AG09319 (cell line): ENCODE measurements at regions not wholly inside any gene's neighbourhood (a gene's known extent, or its start where the extent isn't known, plus 50 kb on each side); places are given as distances from the start of the nearest gene placed in this dataset.

ENCODE experiments used
- DNase-seq: peaks from one replicate; pipeline ENCODE4 v3.0.0-alpha.2; 2010; ENCODE audit warnings: low read depth; ENCODE audit errors: extremely low read depth
- TF ChIP-seq, protein P1 (sequence below): IDR thresholded peaks from 2 replicates; pipeline ENCODE4 v1.5.1; 2011; ENCODE audit warnings: low read depth, mild to moderate bottlenecking, inconsistent platforms, low read length, moderate library complexity

- TF ChIP-seq, protein P1, sequence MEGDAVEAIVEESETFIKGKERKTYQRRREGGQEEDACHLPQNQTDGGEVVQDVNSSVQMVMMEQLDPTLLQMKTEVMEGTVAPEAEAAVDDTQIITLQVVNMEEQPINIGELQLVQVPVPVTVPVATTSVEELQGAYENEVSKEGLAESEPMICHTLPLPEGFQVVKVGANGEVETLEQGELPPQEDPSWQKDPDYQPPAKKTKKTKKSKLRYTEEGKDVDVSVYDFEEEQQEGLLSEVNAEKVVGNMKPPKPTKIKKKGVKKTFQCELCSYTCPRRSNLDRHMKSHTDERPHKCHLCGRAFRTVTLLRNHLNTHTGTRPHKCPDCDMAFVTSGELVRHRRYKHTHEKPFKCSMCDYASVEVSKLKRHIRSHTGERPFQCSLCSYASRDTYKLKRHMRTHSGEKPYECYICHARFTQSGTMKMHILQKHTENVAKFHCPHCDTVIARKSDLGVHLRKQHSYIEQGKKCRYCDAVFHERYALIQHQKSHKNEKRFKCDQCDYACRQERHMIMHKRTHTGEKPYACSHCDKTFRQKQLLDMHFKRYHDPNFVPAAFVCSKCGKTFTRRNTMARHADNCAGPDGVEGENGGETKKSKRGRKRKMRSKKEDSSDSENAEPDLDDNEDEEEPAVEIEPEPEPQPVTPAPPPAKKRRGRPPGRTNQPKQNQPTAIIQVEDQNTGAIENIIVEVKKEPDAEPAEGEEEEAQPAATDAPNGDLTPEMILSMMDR = no peak
- no peak for DNase-seq
These were observed 494.3 kb downstream of the SPRY1 start for GRCh38 chr4:123890889-123891288.

- TF ChIP-seq, protein P1 = no peak
- DNase-seq = no peak
These were observed 495.3 kb downstream of the SPRY1 start for GRCh38 chr4:123891881-123892280.

- DNase-seq = no peak
These were observed 495.9 kb downstream of the SPRY1 start for GRCh38 chr4:123892368-123892976.

DNA sequence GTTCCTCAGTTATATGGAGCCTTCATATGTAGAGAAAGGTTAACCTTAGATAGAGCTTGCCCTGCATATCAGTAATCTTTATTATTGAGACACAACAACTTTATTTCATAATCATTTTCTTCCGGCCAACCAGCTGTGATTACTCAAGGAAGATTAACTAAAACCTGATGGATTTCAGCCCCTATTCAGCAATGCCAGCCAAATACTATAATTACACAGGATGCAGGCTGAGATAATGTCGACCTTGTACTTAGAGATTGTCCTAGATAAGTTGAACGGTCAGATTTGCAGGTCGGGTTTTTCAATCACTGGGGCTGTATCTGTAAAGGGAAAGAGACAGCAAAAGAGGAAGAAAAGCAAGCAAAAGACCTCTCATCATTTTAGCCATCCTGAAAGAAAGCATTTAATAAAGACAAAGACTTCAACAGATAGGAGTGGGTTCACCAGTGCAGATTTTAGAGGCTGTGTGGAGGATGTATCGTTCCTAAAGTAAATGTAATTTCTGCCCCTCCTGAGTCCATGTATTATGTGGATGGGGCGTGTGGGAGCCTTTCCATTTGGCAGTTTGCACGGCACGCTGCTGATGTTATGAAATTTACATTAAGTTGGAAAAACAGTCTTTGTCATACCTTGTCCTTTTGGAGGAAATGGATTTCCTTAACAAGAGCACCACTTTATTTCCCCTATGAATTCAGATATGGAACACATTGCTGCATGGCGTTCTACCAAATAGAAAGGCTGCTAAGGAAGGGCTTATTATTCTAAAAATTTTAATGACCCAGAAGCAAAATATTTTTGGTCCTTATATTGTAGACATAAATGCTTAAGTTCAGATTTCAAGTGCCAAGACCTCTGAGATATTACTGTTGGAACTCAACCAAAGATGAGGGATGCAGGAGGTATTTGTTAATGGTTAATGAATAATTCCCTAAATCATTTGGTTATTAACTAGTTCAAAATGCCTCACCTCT lies 496.7 kb downstream of the SPRY1 start:
- DNase-seq = peak; percentile 40
- TF ChIP-seq, protein P1 = no peak

More at GRCh38 chr4:123892368-123892976, 495.9 kb downstream of the SPRY1 start:
- TF ChIP-seq, protein P1 = no peak

- DNase-seq = no peak
- TF ChIP-seq, protein P1 = no peak
These were observed 500.0 kb downstream of the SPRY1 start for GRCh38 chr4:123896446-123897071.

DNA sequence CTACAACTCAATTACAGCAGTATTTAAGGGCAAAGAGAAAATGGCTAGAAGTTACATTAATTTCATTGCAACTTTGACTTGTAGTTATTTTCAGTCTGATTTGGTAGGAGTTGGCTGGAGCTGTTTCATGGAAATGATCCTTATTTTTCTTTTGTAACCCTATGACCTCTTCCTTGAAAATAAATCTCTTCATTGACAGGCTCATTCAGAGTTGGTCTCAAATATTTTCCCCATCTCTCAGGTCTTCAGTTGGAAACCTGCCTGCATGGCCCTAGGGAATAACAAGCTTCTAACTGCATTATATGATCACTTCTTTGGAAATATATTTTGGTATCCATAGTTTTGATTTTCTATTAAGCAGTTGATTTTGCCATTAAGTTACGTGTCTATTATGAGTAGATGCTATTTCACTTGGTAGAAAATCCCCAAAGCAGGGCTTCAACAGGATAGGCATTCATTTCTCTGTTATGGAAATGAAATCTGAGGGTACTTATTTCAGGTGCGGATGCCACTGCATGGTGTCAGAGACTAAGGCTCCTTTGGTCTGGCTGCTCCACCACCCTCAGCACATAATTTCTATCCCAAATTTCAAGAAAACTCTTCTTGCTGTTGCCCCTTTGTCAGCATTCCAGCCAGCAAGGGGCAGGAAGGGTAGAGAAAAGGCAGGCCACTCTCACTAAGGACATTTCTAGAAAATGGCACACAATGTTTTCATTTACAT lies 502.5 kb downstream of the SPRY1 start:
- no peak for DNase-seq
- TF ChIP-seq, protein P1 = no peak
